ENCODE measurements at regions not wholly inside any gene's neighbourhood (a gene's known extent, or its start where the extent isn't known, plus 50 kb on each side); places are given as distances from the start of the nearest gene placed in this dataset.

- TF ChIP-seq CTCF (IDR thresholded peaks at IDR 0.05; ENCODE audit: low read length) (peak; percentile 94), EZH2 (IDR thresholded peaks at IDR 0.05; ENCODE audit: borderline replicate concordance, low read length) (no peak)
Measured at GRCh38 chr3:101069901-101070798, 76.9 kb upstream of the ABI3BP start.

All from OCI-LY1 (cell line).